Upper lobe of left lung (tissue), 6 donors: ENCODE measurements at regions not wholly inside any gene's neighbourhood (a gene's known extent, or its start where the extent isn't known, plus 50 kb on each side); places are given as distances from the start of the nearest gene placed in this dataset.

Source experiments
- ATAC-seq, 2 donors: fragments of 200-7000 bp; cut with Tn5 transposase; one replicate each; pipeline ENCODE4 v1.9.1; 2022; ENCODE audit warnings: mild to moderate bottlenecking in 2 of 2, moderate library complexity in 2 of 2; ENCODE audit not compliant: low FRiP score in 2 of 2
- DNase-seq, 2 donors: peaks; one replicate each; pipeline ENCODE4 v3.0.0-alpha.2; 2019 to 2020
- H3K27ac ChIP-seq, 4 donors: fragments of 200-600 bp; sonication (generic); one replicate each; pipeline ENCODE4 v1.5.1; 2016 to 2019
- H3K27me3 ChIP-seq, 4 donors: fragments of 200-600 bp; sonication (generic); one replicate each; pipeline ENCODE4 v1.5.1; 2017 to 2019
- H3K36me3 ChIP-seq, 4 donors: fragments of 200-600 bp; sonication (generic); one replicate each; pipeline ENCODE4 v1.5.1; 2016 to 2019
- H3K4me1 ChIP-seq, 4 donors: fragments of 200-600 bp; sonication (generic); one replicate each; pipeline ENCODE4 v1.5.1; 2018 to 2019
- H3K4me3 ChIP-seq, 4 donors: fragments of 200-600 bp; sonication (generic); one replicate each; pipeline ENCODE4 v1.5.1; 2017 to 2019; ENCODE audit warnings: mild to moderate bottlenecking in 2 of 4, moderate library complexity in 1 of 4
- H3K9me3 ChIP-seq, 4 donors: fragments of 200-600 bp; sonication (generic); one replicate each; pipeline ENCODE4 v1.5.1; 2018 to 2019
- CTCF ChIP-seq, 6 experiments: fragments of 450-650 bp in 4 of 6; fragments of 200-600 bp in 2 of 6; sonication (generic) in 2 of 6; IDR thresholded peaks; one replicate each; pipeline ENCODE4 v1.5.1; 2016 to 2019; ENCODE audit warnings: antibody characterized with exemption in 6 of 6
- EP300 ChIP-seq, 4 donors: sonication (generic); formaldehyde crosslinking; IDR thresholded peaks; one replicate each; pipeline ENCODE4 v1.5.1; 2017; ENCODE audit warnings: antibody characterized with exemption in 4 of 4, control low read depth in 2 of 4
- POLR2A ChIP-seq, 4 donors: fragments of 450-650 bp; IDR thresholded peaks; one replicate each; pipeline ENCODE4 v1.5.1; 2016 to 2017; ENCODE audit warnings: antibody characterized with exemption in 4 of 4, mild to moderate bottlenecking in 2 of 4
- POLR2AphosphoS5 ChIP-seq, 2 donors: sonication (generic); formaldehyde crosslinking; IDR thresholded peaks; one replicate each; pipeline ENCODE4 v1.5.1; 2017; ENCODE audit warnings: antibody characterized with exemption in 2 of 2
- WGBS, 2 donors: methylation state at CpG; one replicate each; pipeline ENCODE4 v1.1.5; 2017 to 2018; 5-methylcytosine and 5-hydroxymethylcytosine counted together
- donor health status: DM: no; HTN: no; CAD: no; lungs with moderate emphysema.
- donor health status: DM: no; HTN: yes; CAD: no; lungs with severe emphysema.

GRCh38 chr16:62657116-62657515 lies 620.9 kb upstream of the CDH8 start:
- H3K27ac ChIP-seq, result no peak overlapping the region
- no peak overlapping the region for H3K4me3 ChIP-seq
- H3K9me3 ChIP-seq, result no peaks in the 10 kb centered on the region
- no peak for TF ChIP-seq EP300 (IDR thresholded peaks at IDR 0.05)
- no peak for TF ChIP-seq POLR2A (IDR thresholded peaks at IDR 0.05)
- TF ChIP-seq CTCF (IDR thresholded peaks at IDR 0.05), result no peak
- TF ChIP-seq POLR2AphosphoS5 (IDR thresholded peaks at IDR 0.05), result no peak
- DNase-seq, result no peak
- ATAC-seq, result no peak
- H3K36me3 ChIP-seq, result no peaks in the 10 kb centered on the region
- H3K27me3 ChIP-seq, result no peaks in the 10 kb centered on the region
- H3K4me1 ChIP-seq, result no peaks in the 10 kb centered on the region

- 66% methylated on average over 3 of the region's 3 CpGs for WGBS, 2 donors
- Histone ChIP-seq H3K27ac (no peak overlapping the region), H3K36me3 (no peaks in the 10 kb centered on the region), H3K9me3 (no peaks in the 10 kb centered on the region), H3K27me3 (no peaks in the 10 kb centered on the region), H3K4me1 (no peaks in the 10 kb centered on the region), H3K4me3 (no peak overlapping the region)
- no peak for TF ChIP-seq EP300 (IDR thresholded peaks at IDR 0.05)
- ATAC-seq, result no peak
- DNase-seq, result no peak
These were observed 616.3 kb upstream of the CDH8 start for GRCh38 chr16:62652441-62653120.

DNA sequence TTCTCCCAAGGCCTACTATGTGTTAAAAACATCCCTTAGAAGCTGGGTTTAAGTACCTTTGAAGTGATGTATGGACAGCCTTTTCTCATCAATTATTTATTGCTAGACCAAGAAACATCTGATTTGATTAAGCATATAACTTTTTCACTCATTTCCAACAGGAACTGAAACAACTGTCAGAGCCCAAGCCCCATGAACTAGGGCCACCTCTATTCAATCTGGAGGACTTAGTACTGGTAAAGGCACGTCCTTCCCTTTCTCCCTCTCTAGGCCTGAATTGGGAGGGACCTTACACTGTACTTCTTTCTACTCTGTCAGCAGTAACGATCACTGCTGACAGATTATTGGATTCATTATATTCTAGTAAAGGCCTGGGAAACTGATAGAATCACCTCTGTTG lies 612.0 kb upstream of the CDH8 start:
- TF ChIP-seq POLR2A (IDR thresholded peaks at IDR 0.05) (no peak), CTCF (IDR thresholded peaks at IDR 0.05) (no peak), POLR2AphosphoS5 (IDR thresholded peaks at IDR 0.05) (no peak), EP300 (IDR thresholded peaks at IDR 0.05) (no peak)
- ATAC-seq (no peak), DNase-seq (no peak)
- Histone ChIP-seq H3K4me3 (no peak overlapping the region), H3K4me1 (no peaks in the 10 kb centered on the region), H3K9me3 (peaks cover 0 to 15% (median 5%) of the 10 kb centered on the region in 4 donors), H3K27ac (no peak overlapping the region), H3K36me3 (no peaks in the 10 kb centered on the region), H3K27me3 (no peaks in the 10 kb centered on the region)
- 72 to 86% methylated on average over 2 of the region's 2 CpGs for WGBS, 2 donors

DNA sequence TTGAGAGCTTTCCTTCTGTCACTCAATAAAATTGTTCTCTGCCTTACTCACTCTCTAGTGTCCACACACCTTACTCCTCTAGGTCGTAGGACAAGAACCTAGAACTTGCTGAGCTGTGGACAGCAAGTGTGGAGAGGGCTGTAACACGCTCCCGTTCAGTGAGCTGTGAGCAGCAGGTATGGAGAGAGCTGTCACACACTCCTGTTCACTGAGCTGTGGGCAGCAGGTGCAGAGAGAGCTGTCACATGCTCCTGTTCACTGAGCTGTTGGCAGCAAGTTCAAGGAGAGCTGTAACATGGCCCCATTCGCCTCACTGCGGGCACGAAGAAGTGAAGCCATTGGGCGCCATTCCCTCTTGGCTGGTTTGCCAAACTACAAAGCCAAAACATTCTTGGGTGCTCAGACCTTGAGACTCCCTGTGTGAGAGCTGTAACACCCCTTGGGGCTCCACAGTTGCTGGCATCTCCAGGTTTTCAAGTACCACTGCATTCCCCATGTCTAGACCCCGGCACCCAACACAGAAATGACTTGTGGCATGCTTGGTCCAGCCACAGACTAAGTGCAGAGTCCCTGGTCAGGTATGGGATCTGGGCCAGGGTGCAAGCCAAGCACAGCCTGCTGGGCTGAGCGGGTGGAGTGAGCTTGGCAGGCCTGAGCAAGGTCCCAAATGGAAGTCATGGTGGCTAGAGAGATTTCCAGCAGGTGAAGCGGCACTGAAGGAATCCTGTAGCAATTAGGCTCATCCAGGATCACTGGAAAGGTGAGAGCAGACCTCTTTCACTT lies 608.0 kb upstream of the CDH8 start:
- no peak overlapping the region for H3K27ac ChIP-seq
- no peaks in the 10 kb centered on the region for H3K27me3 ChIP-seq
- 91 to 98% methylated on average over 6 to 10 of the region's 10 CpGs for WGBS, 2 donors

More for the DNA sequence above, 608.0 kb upstream of the CDH8 start:
- H3K4me1 ChIP-seq, result no peaks in the 10 kb centered on the region
- TF ChIP-seq POLR2AphosphoS5 (IDR thresholded peaks at IDR 0.05) (no peak), CTCF (IDR thresholded peaks at IDR 0.05) (no peak), POLR2A (IDR thresholded peaks at IDR 0.05) (no peak), EP300 (IDR thresholded peaks at IDR 0.05) (no peak)
- H3K9me3 ChIP-seq, result peaks cover 0 to 15% (median 5%) of the 10 kb centered on the region in 4 donors
- H3K4me3 ChIP-seq, result no peak overlapping the region
- ATAC-seq (no peak), DNase-seq (no peak)
- H3K36me3 ChIP-seq, result no peaks in the 10 kb centered on the region
